ENCODE measurements at regions not wholly inside any gene's neighbourhood (a gene's known extent, or its start where the extent isn't known, plus 50 kb on each side); places are given as distances from the start of the nearest gene placed in this dataset.
"Not testable (repeated sequence)": the region's sequence is repeated elsewhere in the genome, so short reads cannot be mapped to it uniquely, and the experiment has no call there.

GRCh38 chr10:8283986-8284385, 229.5 kb downstream of the GATA3 start:
- DNase-seq: no peak

GRCh38 chr10:8285970-8286369, 231.5 kb downstream of the GATA3 start:
- DNase-seq: not testable (repeated sequence)

- DNase-seq: no peak
These were observed 234.1 kb downstream of the GATA3 start for GRCh38 chr10:8288600-8288999.

GRCh38 chr10:8289186-8289924, 234.9 kb downstream of the GATA3 start:
- no peak for DNase-seq

GRCh38 chr10:8294779-8295178, 240.3 kb downstream of the GATA3 start:
- no peak for DNase-seq

GRCh38 chr10:8295311-8295710, 240.8 kb downstream of the GATA3 start:
- DNase-seq: no peak

GRCh38 chr10:8296090-8296733, 241.7 kb downstream of the GATA3 start:
- no peak for DNase-seq

- DNase-seq: no peak
These were observed 242.2 kb downstream of the GATA3 start for GRCh38 chr10:8296734-8297101.

GRCh38 chr10:8297107-8297506, 242.6 kb downstream of the GATA3 start:
- DNase-seq: no peak

- DNase-seq: no peak
These were observed 243.5 kb downstream of the GATA3 start for GRCh38 chr10:8297959-8298358.

- no peak for DNase-seq
These were observed 244.5 kb downstream of the GATA3 start for GRCh38 chr10:8298896-8299570.

- no peak for DNase-seq
These were observed 246.4 kb downstream of the GATA3 start for GRCh38 chr10:8300925-8301324.

GRCh38 chr10:8301333-8301732, 246.8 kb downstream of the GATA3 start:
- no peak for DNase-seq

- DNase-seq: no peak
These were observed 247.3 kb downstream of the GATA3 start for GRCh38 chr10:8301831-8302230.

GRCh38 chr10:8302565-8302964, 248.1 kb downstream of the GATA3 start:
- DNase-seq: no peak

- DNase-seq: no peak
These were observed 250.4 kb downstream of the GATA3 start for GRCh38 chr10:8304861-8305260.

- DNase-seq: no peak
These were observed 251.6 kb downstream of the GATA3 start for GRCh38 chr10:8305876-8306652.

GRCh38 chr10:8306685-8307364, 252.3 kb downstream of the GATA3 start:
- DNase-seq: no peak

GRCh38 chr10:8310930-8311329, 256.4 kb downstream of the GATA3 start:
- DNase-seq: no peak

GRCh38 chr10:8311526-8312070, 257.1 kb downstream of the GATA3 start:
- DNase-seq: no peak

- no peak for DNase-seq
These were observed 257.6 kb downstream of the GATA3 start for GRCh38 chr10:8312079-8312478.

GRCh38 chr10:8312781-8313180, 258.3 kb downstream of the GATA3 start:
- no peak for DNase-seq

Measured in activated CD4-positive, alpha-beta T cell treated with anti-CD3 and anti-CD28 coated beads for 4 hours (primary cell).